Panc1 (cell line): ENCODE measurements at regions not wholly inside any gene's neighbourhood (a gene's known extent, or its start where the extent isn't known, plus 50 kb on each side); places are given as distances from the start of the nearest gene placed in this dataset.
A peak's percentile ranks its signal among the peaks of the same experiment; 100 is the strongest.

ENCODE experiments used
- POLR2AphosphoS5 ChIP-seq: IDR thresholded peaks from 2 replicates; pipeline ENCODE4 v1.6.1; 2012; ENCODE audit warnings: mild to moderate bottlenecking, low read depth, low read length, moderate library complexity
- SIN3A ChIP-seq: IDR thresholded peaks from 2 replicates; pipeline ENCODE4 v1.6.1; 2012; ENCODE audit warnings: low read depth, mild to moderate bottlenecking, low read length, moderate library complexity, borderline replicate concordance; ENCODE audit not compliant: insufficient read depth
- TCF7L2 ChIP-seq: IDR thresholded peaks from 2 replicates; pipeline ENCODE4 v1.6.1; 2011; ENCODE audit warnings: mild to moderate bottlenecking, low read depth, low read length, inconsistent platforms
- TF ChIP-seq, protein P1 (sequence below): fragments of 450-650 bp; IDR thresholded peaks from 2 replicates; pipeline ENCODE4 v1.5.1; 2017; ENCODE audit warnings: mild to moderate bottlenecking
- TF ChIP-seq, protein P2 (sequence below), 2 experiments: IDR thresholded peaks; 2 replicates each; pipeline ENCODE4 v1.6.1; 2011 to 2012; ENCODE audit warnings: low read depth in 2 of 2, control low read depth in 1 of 2, low read length in 1 of 2, mild to moderate bottlenecking in 1 of 2, moderate library complexity in 1 of 2; ENCODE audit not compliant: insufficient read depth in 1 of 2

DNA sequence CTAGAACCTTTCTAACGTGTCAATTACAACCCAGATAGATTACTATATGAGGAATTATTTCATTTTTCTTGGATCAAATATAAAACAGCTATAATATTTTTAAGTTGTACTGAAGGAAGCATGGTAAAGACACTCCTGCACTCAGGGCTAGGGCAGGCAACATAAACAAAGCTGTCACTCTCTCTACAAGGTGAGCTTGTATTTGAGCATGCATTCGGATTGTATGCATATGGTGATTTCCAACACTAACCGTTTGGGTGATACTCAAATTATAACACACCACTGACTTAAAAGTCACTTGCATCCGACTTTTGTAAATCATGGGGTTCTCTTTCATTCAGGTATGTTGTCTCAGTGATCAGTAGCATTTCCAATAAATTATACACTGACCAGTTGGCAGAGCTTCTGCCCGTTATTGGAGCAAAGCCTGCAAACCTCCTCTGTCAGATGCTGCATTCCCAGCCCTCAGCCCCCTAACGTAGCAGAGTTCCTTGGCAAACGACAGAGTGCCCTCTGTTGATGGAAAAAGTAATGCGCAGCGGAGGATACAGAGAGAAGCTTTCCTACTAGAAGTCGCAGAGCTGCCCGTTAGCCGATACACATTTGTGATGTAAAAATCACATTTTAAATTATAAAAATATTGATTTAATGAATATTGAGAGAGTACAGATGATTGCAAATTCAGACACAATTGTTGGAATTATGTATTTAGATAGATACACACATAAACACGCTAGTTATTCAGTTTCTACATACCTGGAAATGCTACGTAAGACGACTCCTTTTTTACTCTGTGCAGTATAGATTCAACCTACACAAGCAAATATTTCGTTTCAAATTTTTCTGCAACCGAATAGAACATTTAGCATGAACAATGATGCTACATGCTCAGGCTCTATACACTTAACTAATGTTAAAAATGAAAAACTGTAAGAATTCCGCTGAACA, 173.9 kb upstream of the SP4 start:
- TF ChIP-seq TCF7L2: no peak
- TF ChIP-seq, protein P1, sequence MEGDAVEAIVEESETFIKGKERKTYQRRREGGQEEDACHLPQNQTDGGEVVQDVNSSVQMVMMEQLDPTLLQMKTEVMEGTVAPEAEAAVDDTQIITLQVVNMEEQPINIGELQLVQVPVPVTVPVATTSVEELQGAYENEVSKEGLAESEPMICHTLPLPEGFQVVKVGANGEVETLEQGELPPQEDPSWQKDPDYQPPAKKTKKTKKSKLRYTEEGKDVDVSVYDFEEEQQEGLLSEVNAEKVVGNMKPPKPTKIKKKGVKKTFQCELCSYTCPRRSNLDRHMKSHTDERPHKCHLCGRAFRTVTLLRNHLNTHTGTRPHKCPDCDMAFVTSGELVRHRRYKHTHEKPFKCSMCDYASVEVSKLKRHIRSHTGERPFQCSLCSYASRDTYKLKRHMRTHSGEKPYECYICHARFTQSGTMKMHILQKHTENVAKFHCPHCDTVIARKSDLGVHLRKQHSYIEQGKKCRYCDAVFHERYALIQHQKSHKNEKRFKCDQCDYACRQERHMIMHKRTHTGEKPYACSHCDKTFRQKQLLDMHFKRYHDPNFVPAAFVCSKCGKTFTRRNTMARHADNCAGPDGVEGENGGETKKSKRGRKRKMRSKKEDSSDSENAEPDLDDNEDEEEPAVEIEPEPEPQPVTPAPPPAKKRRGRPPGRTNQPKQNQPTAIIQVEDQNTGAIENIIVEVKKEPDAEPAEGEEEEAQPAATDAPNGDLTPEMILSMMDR: peak; percentile 90
- no peak for TF ChIP-seq SIN3A
- TF ChIP-seq, protein P2, sequence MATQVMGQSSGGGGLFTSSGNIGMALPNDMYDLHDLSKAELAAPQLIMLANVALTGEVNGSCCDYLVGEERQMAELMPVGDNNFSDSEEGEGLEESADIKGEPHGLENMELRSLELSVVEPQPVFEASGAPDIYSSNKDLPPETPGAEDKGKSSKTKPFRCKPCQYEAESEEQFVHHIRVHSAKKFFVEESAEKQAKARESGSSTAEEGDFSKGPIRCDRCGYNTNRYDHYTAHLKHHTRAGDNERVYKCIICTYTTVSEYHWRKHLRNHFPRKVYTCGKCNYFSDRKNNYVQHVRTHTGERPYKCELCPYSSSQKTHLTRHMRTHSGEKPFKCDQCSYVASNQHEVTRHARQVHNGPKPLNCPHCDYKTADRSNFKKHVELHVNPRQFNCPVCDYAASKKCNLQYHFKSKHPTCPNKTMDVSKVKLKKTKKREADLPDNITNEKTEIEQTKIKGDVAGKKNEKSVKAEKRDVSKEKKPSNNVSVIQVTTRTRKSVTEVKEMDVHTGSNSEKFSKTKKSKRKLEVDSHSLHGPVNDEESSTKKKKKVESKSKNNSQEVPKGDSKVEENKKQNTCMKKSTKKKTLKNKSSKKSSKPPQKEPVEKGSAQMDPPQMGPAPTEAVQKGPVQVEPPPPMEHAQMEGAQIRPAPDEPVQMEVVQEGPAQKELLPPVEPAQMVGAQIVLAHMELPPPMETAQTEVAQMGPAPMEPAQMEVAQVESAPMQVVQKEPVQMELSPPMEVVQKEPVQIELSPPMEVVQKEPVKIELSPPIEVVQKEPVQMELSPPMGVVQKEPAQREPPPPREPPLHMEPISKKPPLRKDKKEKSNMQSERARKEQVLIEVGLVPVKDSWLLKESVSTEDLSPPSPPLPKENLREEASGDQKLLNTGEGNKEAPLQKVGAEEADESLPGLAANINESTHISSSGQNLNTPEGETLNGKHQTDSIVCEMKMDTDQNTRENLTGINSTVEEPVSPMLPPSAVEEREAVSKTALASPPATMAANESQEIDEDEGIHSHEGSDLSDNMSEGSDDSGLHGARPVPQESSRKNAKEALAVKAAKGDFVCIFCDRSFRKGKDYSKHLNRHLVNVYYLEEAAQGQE (IDR thresholded peaks at IDR 0.05; ENCODE audit: insufficient read depth in 1 of 2, low read depth in 2 of 2, low read length in 1 of 2): no peak
- no peak for TF ChIP-seq POLR2AphosphoS5
